HAP-1 (cell line): ENCODE measurements at regions not wholly inside any gene's neighbourhood (a gene's known extent, or its start where the extent isn't known, plus 50 kb on each side); places are given as distances from the start of the nearest gene placed in this dataset.

Experiments
- DNase-seq, 2 experiments: peaks; one replicate each; pipeline ENCODE4 v3.0.0-alpha.2; 2016 to 2020; ENCODE audit warnings: low spot score in 2 of 2
- H3K27me3 ChIP-seq: fragments of 250-450 bp; sonication (Bioruptor Pico); 2 replicates; pipeline ENCODE4 v1.5.1; 2020; ENCODE audit warnings: low read depth, mild to moderate bottlenecking, moderate library complexity
- H3K36me3 ChIP-seq: fragments of 250-450 bp; sonication (Bioruptor Pico); replicated peaks from 2 replicates; pipeline ENCODE4 v1.5.1; 2020; ENCODE audit warnings: mild to moderate bottlenecking
- H3K4me1 ChIP-seq: fragments of 250-450 bp; sonication (Bioruptor Pico); 2 replicates; pipeline ENCODE4 v1.5.1; 2020; ENCODE audit warnings: mild to moderate bottlenecking
- H3K4me3 ChIP-seq: fragments of 250-450 bp; sonication (Bioruptor Pico); 2 replicates; pipeline ENCODE4 v1.5.1; 2020; ENCODE audit warnings: mild to moderate bottlenecking, moderate library complexity
- H3K9me3 ChIP-seq: fragments of 250-450 bp; sonication (Bioruptor Pico); 2 replicates; pipeline ENCODE4 v1.5.1; 2020; ENCODE audit warnings: mild to moderate bottlenecking, moderate library complexity
- in situ Hi-C: fragments of 300-500 bp; cut with MboI; formaldehyde crosslinking; loops from 3 replicates; pipeline ENCODE4 v1.14.3; 2020; ENCODE audit warnings: low sequenced_read_pairs, inconsistent platforms, mixed read lengths

GRCh38 chr6:14638435-14638905 lies 520.9 kb downstream of the CD83 start:
- Histone ChIP-seq H3K36me3 (no peaks in the 10 kb centered on the region), H3K4me3 (no peak overlapping the region), H3K27me3 (no peaks in the 10 kb centered on the region), H3K4me1 (peaks cover 22% of the 10 kb centered on the region), H3K9me3 (no peaks in the 10 kb centered on the region)
- no peak for DNase-seq
- in situ Hi-C loops, result no loop called here

- H3K4me3 ChIP-seq, result no peak overlapping the region
- DNase-seq, result peak; percentile 15 to 33
- no peaks in the 10 kb centered on the region for H3K9me3 ChIP-seq
- peaks cover 22% of the 10 kb centered on the region for H3K4me1 ChIP-seq
- H3K36me3 ChIP-seq, result no peaks in the 10 kb centered on the region
- in situ Hi-C loops, result no loop called here
- H3K27me3 ChIP-seq, result no peaks in the 10 kb centered on the region
Measured at GRCh38 chr6:14638906-14639761, 521.6 kb downstream of the CD83 start.

GRCh38 chr6:14639983-14640599 lies 522.5 kb downstream of the CD83 start:
- in situ Hi-C loops, result no loop called here
- H3K4me3 ChIP-seq, result no peak overlapping the region
- H3K4me1 ChIP-seq, result peaks cover 22% of the 10 kb centered on the region

DNA sequence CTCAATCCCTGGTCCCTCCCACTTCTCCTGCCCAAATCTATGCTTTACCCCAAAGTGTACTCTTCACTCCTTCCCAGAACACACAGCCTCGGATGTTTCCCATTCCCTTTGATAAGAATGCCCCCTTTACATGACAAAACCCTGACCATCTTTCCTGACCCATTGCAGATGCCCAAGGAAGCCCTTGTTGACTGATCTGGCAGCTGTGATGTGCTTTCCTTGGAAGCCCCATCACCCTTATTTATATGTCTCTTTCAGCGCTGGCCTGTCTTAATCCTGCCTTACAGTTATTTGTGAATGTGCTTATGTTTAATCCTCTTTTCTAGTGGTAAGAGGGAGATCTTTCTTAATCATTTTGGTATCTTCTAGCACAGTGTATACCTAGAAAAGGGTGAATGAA lies 523.1 kb downstream of the CD83 start:
- H3K4me1 ChIP-seq, result peaks cover 22% of the 10 kb centered on the region
- peak in 1 of 2 experiments; percentile 17 for DNase-seq
- no peak overlapping the region for H3K4me3 ChIP-seq
- H3K27me3 ChIP-seq, result no peaks in the 10 kb centered on the region
- no peaks in the 10 kb centered on the region for H3K36me3 ChIP-seq
- in situ Hi-C loops, result no loop called here
- no peaks in the 10 kb centered on the region for H3K9me3 ChIP-seq

More at GRCh38 chr6:14639983-14640599, 522.5 kb downstream of the CD83 start:
- Histone ChIP-seq H3K27me3 (no peaks in the 10 kb centered on the region), H3K36me3 (no peaks in the 10 kb centered on the region), H3K9me3 (no peaks in the 10 kb centered on the region)
- peak; percentile 21 to 39 for DNase-seq

DNA sequence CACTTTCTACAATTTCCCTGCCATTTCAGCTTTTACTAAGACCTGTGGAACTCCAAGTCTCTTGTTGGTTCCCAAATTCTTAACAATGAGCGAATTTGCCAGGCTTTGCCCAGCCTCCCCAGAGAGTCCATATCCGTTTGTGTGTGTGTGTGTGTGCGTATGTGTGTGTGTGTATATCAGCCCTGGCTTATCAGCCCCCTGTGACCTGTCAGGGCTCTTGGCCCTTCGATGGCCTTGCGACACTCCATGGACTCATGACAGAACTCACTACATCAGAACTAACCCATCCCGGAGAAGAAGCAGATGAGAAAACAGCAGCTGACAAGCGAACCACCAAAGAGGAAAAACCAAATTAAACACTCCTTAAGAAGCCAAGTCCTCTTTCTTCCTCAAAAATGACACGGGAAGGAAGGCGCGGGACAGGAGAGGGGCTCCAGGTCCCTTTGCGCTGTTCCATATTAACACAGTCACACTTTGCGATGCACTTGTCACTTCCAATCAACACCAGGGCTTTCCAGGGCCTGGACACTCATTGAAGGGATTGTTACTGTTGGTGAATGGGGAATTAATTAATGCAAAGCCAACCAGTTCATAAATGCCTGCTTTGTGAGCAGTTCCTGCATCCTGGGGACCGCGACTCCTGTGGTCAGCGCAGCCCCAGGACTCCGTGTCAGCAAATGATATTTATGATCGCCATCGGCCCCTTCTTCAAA lies 524.0 kb downstream of the CD83 start:
- in situ Hi-C loops, result no loop called here
- Histone ChIP-seq H3K4me1 (peaks cover 22% of the 10 kb centered on the region), H3K27me3 (no peaks in the 10 kb centered on the region), H3K4me3 (no peak overlapping the region), H3K9me3 (no peaks in the 10 kb centered on the region), H3K36me3 (no peaks in the 10 kb centered on the region)
- DNase-seq, result no peak

DNA sequence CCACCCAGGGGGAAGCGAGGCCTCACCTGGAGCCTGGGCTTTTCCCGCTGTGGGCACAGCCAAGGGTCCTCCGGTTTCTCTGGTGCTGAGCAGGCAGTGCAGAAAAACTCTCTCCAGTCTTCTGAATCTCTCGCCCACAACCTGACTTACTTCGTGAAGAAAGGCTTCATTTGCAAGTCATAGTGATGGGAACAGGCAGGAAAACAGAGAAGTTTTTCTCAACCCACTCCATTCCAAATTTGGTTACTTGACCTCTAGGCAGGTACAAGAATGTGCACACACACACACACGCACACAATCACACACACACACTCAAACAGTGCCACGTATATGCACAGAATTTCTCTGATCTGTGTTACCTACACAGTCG lies 524.5 kb downstream of the CD83 start:
- in situ Hi-C loops, result no loop called here
- no peaks in the 10 kb centered on the region for H3K9me3 ChIP-seq
- peaks cover 22% of the 10 kb centered on the region for H3K4me1 ChIP-seq
- H3K27me3 ChIP-seq, result no peaks in the 10 kb centered on the region
- no peaks in the 10 kb centered on the region for H3K36me3 ChIP-seq
- no peak overlapping the region for H3K4me3 ChIP-seq
- no peak for DNase-seq

- Histone ChIP-seq H3K9me3 (no peaks in the 10 kb centered on the region), H3K36me3 (no peaks in the 10 kb centered on the region), H3K4me3 (no peak overlapping the region), H3K27me3 (no peaks in the 10 kb centered on the region), H3K4me1 (peaks cover 22% of the 10 kb centered on the region)
- in situ Hi-C loops, result no loop called here
- DNase-seq, result no peak
Measured at GRCh38 chr6:14642842-14643241, 525.3 kb downstream of the CD83 start.

- H3K4me1 ChIP-seq, result peaks cover 12% of the 10 kb centered on the region
- H3K36me3 ChIP-seq, result no peaks in the 10 kb centered on the region
- no peaks in the 10 kb centered on the region for H3K27me3 ChIP-seq
- no peak for DNase-seq
- in situ Hi-C loops, result no loop called here
- no peak overlapping the region for H3K4me3 ChIP-seq
- H3K9me3 ChIP-seq, result no peaks in the 10 kb centered on the region
Measured at GRCh38 chr6:14644381-14644780, 526.8 kb downstream of the CD83 start.

DNA sequence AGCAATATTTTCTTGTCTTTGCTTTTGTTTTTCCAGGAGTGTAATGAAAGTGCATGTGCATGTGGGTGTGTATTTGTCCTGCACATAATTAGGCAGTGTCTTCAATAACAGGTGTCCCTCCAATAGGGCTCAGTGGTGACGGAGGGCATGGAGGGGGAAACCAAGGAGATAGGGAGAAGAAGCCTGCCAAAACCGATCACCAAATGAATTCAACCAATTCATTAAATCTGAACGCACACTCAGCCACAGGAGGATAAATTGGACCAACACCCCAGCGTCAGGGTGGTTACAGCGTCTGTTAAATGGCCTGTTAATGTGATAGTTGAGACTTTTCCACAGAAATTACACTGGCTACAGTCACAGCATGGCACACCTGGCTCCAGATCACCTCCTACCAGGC lies 527.6 kb downstream of the CD83 start:
- in situ Hi-C loops, result no loop called here
- Histone ChIP-seq H3K9me3 (no peaks in the 10 kb centered on the region), H3K4me3 (no peak overlapping the region), H3K27me3 (no peaks in the 10 kb centered on the region), H3K4me1 (peaks cover 4% of the 10 kb centered on the region), H3K36me3 (no peaks in the 10 kb centered on the region)
- no peak for DNase-seq

- Histone ChIP-seq H3K9me3 (no peaks in the 10 kb centered on the region), H3K36me3 (no peaks in the 10 kb centered on the region), H3K4me1 (no peaks in the 10 kb centered on the region), H3K27me3 (no peaks in the 10 kb centered on the region), H3K4me3 (no peak overlapping the region)
- DNase-seq, result no peak
- in situ Hi-C loops, result no loop called here
Measured at GRCh38 chr6:14645841-14646240, 528.3 kb downstream of the CD83 start.

DNA sequence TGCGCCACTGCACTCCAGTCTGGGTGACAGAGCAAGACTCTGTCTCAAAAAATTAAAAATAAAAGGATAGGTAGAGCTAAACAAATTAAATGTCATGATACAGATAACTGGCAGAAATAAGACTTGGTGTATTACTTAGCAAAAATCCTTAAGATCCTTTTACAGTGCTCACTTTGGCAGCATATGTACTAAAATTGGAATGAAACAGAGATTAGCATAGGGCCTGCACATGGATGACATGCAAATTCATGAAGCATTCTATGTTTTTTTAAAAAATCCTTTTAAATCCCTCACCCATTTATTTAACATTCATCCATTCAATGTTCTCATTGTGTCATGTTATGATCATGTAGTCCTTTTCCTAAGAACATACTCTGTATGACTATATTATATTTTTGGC lies 528.8 kb downstream of the CD83 start:
- Histone ChIP-seq H3K4me3 (no peak overlapping the region), H3K36me3 (no peaks in the 10 kb centered on the region), H3K27me3 (no peaks in the 10 kb centered on the region), H3K4me1 (no peaks in the 10 kb centered on the region), H3K9me3 (no peaks in the 10 kb centered on the region)
- no peak for DNase-seq
- in situ Hi-C loops, result no loop called here

GRCh38 chr6:14647357-14647756 lies 529.8 kb downstream of the CD83 start:
- Histone ChIP-seq H3K27me3 (no peaks in the 10 kb centered on the region), H3K36me3 (no peaks in the 10 kb centered on the region), H3K9me3 (no peaks in the 10 kb centered on the region), H3K4me3 (no peak overlapping the region), H3K4me1 (no peaks in the 10 kb centered on the region)
- DNase-seq, result no peak
- in situ Hi-C loops, result no loop called here

- H3K4me1 ChIP-seq, result no peaks in the 10 kb centered on the region
- in situ Hi-C loops, result no loop called here
- no peaks in the 10 kb centered on the region for H3K36me3 ChIP-seq
- no peaks in the 10 kb centered on the region for H3K9me3 ChIP-seq
- H3K4me3 ChIP-seq, result no peak overlapping the region
- no peak for DNase-seq
- H3K27me3 ChIP-seq, result peaks cover 5% of the 10 kb centered on the region; the same call in 1 of the 2 replicates
Measured at GRCh38 chr6:14652536-14652935, 535.0 kb downstream of the CD83 start.
